ENCODE measurements at regions not wholly inside any gene's neighbourhood (a gene's known extent, or its start where the extent isn't known, plus 50 kb on each side); places are given as distances from the start of the nearest gene placed in this dataset.

DNA sequence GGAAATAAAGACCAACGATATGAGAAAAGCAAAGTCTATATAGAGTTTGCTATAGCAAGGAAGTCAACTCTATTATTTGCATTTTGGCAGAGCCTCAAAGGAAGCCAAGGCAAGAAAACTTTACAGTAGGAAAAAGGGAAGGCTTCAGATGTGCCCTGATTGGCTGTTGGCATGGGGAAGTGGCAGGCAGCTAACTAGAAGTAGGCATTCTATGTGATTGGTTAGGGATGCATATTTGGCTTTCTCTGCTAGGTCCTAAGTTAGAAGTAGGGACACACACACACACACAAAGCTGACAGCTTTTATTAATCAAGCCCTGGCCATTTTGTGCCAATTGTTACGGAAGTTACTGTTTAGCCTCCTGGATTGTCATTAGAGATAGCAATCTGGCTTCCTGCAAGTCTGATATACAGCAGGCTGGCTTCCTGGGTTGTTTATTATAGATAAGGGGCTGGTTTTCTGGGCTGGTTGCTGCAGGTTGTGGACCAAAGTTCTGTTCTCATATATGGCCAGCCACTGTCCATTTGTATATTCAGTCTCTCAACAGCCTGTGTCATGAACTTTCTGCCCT, 308.1 kb upstream of the GRAMD2B start:
- no peak for TF ChIP-seq CTCF (IDR thresholded peaks at IDR 0.05; ENCODE audit: partially characterized antibody, unreplicated experiment)
- Mint-ChIP-seq H3K4me3 (ENCODE audit: unreplicated experiment) (no peak overlapping the region), H3K9me3 (ENCODE audit: unreplicated experiment) (no peaks in the 10 kb centered on the region), H3K4me1 (ENCODE audit: low read depth, unreplicated experiment) (peaks cover 4% of the 10 kb centered on the region), H3K36me3 (ENCODE audit: unreplicated experiment) (no peaks in the 10 kb centered on the region), H3K27ac (ENCODE audit: unreplicated experiment) (no peak overlapping the region), H3K27me3 (ENCODE audit: unreplicated experiment) (no peaks in the 10 kb centered on the region)
- no peak for DNase-seq

DNA sequence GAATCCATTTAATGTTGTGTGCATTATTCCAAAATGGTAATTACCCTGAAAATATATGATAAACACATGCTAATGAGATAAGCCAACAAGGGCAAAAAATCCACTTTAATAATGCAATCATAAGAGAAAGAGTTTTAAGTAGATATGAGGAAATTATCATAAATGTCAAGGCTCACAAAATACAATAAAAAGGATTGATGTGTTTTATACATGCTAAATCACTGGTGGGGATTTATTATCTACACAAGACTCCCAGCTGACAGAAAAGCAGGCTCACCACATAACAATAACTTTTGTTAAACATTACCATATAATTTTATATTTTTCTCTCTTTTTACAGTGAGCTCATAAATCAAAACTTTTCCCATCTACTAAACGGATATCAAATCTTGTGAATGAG, 306.2 kb upstream of the GRAMD2B start:
- TF ChIP-seq CTCF (IDR thresholded peaks at IDR 0.05; ENCODE audit: partially characterized antibody, unreplicated experiment), result no peak
- no peak overlapping the region for H3K27ac Mint-ChIP-seq (ENCODE audit: unreplicated experiment)
- no peaks in the 10 kb centered on the region for H3K36me3 Mint-ChIP-seq (ENCODE audit: unreplicated experiment)
- peaks cover 4% of the 10 kb centered on the region for H3K4me1 Mint-ChIP-seq (ENCODE audit: low read depth, unreplicated experiment)
- H3K9me3 Mint-ChIP-seq (ENCODE audit: unreplicated experiment), result peaks cover 1% of the 10 kb centered on the region
- no peak for DNase-seq
- no peaks in the 10 kb centered on the region for H3K27me3 Mint-ChIP-seq (ENCODE audit: unreplicated experiment)
- H3K4me3 Mint-ChIP-seq (ENCODE audit: unreplicated experiment), result no peak overlapping the region

GRCh38 chr5:126119887-126120442, 303.2 kb upstream of the GRAMD2B start:
- DNase-seq, result no peak
- H3K27me3 Mint-ChIP-seq (ENCODE audit: unreplicated experiment), result no peaks in the 10 kb centered on the region
- no peaks in the 10 kb centered on the region for H3K36me3 Mint-ChIP-seq (ENCODE audit: unreplicated experiment)
- no peak for TF ChIP-seq CTCF (IDR thresholded peaks at IDR 0.05; ENCODE audit: partially characterized antibody, unreplicated experiment)
- H3K4me1 Mint-ChIP-seq (ENCODE audit: low read depth, unreplicated experiment), result peaks cover 4% of the 10 kb centered on the region
- H3K27ac Mint-ChIP-seq (ENCODE audit: unreplicated experiment), result peak overlapping the region; percentile 29
- peaks cover 1% of the 10 kb centered on the region for H3K9me3 Mint-ChIP-seq (ENCODE audit: unreplicated experiment)
- no peak overlapping the region for H3K4me3 Mint-ChIP-seq (ENCODE audit: unreplicated experiment)

DNA sequence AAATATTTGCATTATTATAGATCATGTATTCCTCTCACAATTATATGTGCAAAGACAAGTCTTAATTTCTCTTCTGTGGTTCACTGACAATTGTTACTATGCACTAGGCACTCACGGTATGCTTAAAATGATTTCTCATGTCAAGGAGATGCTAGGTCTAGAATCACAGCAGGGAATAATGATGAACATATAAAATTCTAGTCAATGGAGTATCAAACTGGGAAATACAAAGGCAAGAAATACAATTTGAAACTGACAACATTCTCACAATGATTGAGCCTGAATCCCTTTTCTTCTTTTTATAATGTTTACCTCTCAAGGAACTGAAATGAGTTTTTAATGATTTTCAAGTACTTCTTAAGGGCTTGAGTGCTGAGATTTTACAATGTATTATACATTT, 302.3 kb upstream of the GRAMD2B start:
- Mint-ChIP-seq H3K27me3 (ENCODE audit: unreplicated experiment) (no peaks in the 10 kb centered on the region), H3K27ac (ENCODE audit: unreplicated experiment) (no peak overlapping the region), H3K4me3 (ENCODE audit: unreplicated experiment) (no peak overlapping the region), H3K9me3 (ENCODE audit: unreplicated experiment) (peaks cover 1% of the 10 kb centered on the region), H3K4me1 (ENCODE audit: low read depth, unreplicated experiment) (peaks cover 4% of the 10 kb centered on the region), H3K36me3 (ENCODE audit: unreplicated experiment) (no peaks in the 10 kb centered on the region)
- TF ChIP-seq CTCF (IDR thresholded peaks at IDR 0.05; ENCODE audit: partially characterized antibody, unreplicated experiment), result no peak
- no peak for DNase-seq

- no peak overlapping the region for H3K27ac Mint-ChIP-seq (ENCODE audit: unreplicated experiment)
- no peak overlapping the region for H3K4me3 Mint-ChIP-seq (ENCODE audit: unreplicated experiment)
- H3K36me3 Mint-ChIP-seq (ENCODE audit: unreplicated experiment), result no peaks in the 10 kb centered on the region
- no peak for DNase-seq
- peaks cover under 1% of the 10 kb centered on the region for H3K4me1 Mint-ChIP-seq (ENCODE audit: low read depth, unreplicated experiment)
- no peaks in the 10 kb centered on the region for H3K27me3 Mint-ChIP-seq (ENCODE audit: unreplicated experiment)
- peaks cover 1% of the 10 kb centered on the region for H3K9me3 Mint-ChIP-seq (ENCODE audit: unreplicated experiment)
- TF ChIP-seq CTCF (IDR thresholded peaks at IDR 0.05; ENCODE audit: partially characterized antibody, unreplicated experiment), result no peak
These were observed 300.3 kb upstream of the GRAMD2B start for GRCh38 chr5:126122942-126123341.

Measured in glutamatergic neuron (in vitro differentiated cells).